ENCODE measurements at regions not wholly inside any gene's neighbourhood (a gene's known extent, or its start where the extent isn't known, plus 50 kb on each side); places are given as distances from the start of the nearest gene placed in this dataset.

GRCh38 chr1:95671098-95671497, 437.1 kb downstream of the RWDD3 start:
- TF ChIP-seq RFX5 (IDR thresholded peaks at IDR 0.05; ENCODE audit: low read length) (no peak), NFIC (IDR thresholded peaks at IDR 0.05; ENCODE audit: borderline replicate concordance) (no peak), MAX (IDR thresholded peaks at IDR 0.05; ENCODE audit: low read depth) (no peak), CTCF (IDR thresholded peaks at IDR 0.05) (no peak)

All from SK-N-SH (cell line).